Aorta (tissue), 5 donors: ENCODE measurements at regions not wholly inside any gene's neighbourhood (a gene's known extent, or its start where the extent isn't known, plus 50 kb on each side); places are given as distances from the start of the nearest gene placed in this dataset.

ENCODE experiments used
- ATAC-seq: fragments of 200-7000 bp; cut with Tn5 transposase; one replicate; pipeline ENCODE4 v1.9.1; 2022; ENCODE audit warnings: moderate library complexity; ENCODE audit not compliant: low FRiP score
- DNase-seq, 2 donors: peaks; one replicate each; pipeline ENCODE4 v3.0.0-alpha.2; 2020
- H3K27ac ChIP-seq, 2 donors: one replicate each; pipeline ENCODE4 v1.5.1; 2013; ENCODE audit warnings: low read length in 2 of 2, mild to moderate bottlenecking in 2 of 2, moderate library complexity in 2 of 2, control low read depth in 1 of 2, inconsistent platforms in 1 of 2, low read depth in 1 of 2
- H3K27me3 ChIP-seq, 2 donors: one replicate each; pipeline ENCODE4 v1.6.1; 2013; ENCODE audit warnings: control low read depth in 1 of 2, low read length in 1 of 2, mild to moderate bottlenecking in 1 of 2, moderate library complexity in 1 of 2; ENCODE audit not compliant: insufficient read depth in 2 of 2, control insufficient read depth in 1 of 2
- H3K36me3 ChIP-seq, 2 donors: one replicate each; pipeline ENCODE4 v1.6.1; 2013; ENCODE audit warnings: control low read depth in 1 of 2, low read length in 1 of 2, mild to moderate bottlenecking in 1 of 2; ENCODE audit not compliant: insufficient read depth in 2 of 2, control insufficient read depth in 1 of 2
- H3K4me1 ChIP-seq, 2 donors: one replicate each; pipeline ENCODE4 v1.6.1; 2013; ENCODE audit warnings: low read length in 2 of 2, control low read depth in 1 of 2, mild to moderate bottlenecking in 1 of 2, moderate library complexity in 1 of 2; ENCODE audit not compliant: insufficient read depth in 2 of 2, control insufficient read depth in 1 of 2
- H3K4me3 ChIP-seq, 2 donors: one replicate each; pipeline ENCODE4 v1.5.1; 2013; ENCODE audit warnings: low read length in 2 of 2, control low read depth in 1 of 2, mild to moderate bottlenecking in 1 of 2
- H3K9me3 ChIP-seq: one replicate; pipeline ENCODE4 v1.6.1; 2013; ENCODE audit warnings: mild to moderate bottlenecking, low read length; ENCODE audit not compliant: control insufficient read depth
- WGBS, 2 donors: extraction: QIAGEN DNeasy Blood & Tissue Kit; methylation state at CpG; one replicate each; pipeline ENCODE4 v1.1.7; 2013; 5-methylcytosine and 5-hydroxymethylcytosine counted together
- intact Hi-C, 2 donors: fragments of 100-400 bp; cut with DNase I; formaldehyde crosslinking; loops; one replicate each; pipeline versions ENCODE4 v1.14.2 to v1.15.0; 2022
- donor health status: healthy with polysubstance abuse.
- donor health status: Bipolar disorder and iron deficiency.
- donor health status: DM: no; HTN: no; CAD: no.
- donor health status: DM: no; HTN: no; CAD: no.
- donor health status: DM: yes; HTN: yes; CAD: no.

DNA sequence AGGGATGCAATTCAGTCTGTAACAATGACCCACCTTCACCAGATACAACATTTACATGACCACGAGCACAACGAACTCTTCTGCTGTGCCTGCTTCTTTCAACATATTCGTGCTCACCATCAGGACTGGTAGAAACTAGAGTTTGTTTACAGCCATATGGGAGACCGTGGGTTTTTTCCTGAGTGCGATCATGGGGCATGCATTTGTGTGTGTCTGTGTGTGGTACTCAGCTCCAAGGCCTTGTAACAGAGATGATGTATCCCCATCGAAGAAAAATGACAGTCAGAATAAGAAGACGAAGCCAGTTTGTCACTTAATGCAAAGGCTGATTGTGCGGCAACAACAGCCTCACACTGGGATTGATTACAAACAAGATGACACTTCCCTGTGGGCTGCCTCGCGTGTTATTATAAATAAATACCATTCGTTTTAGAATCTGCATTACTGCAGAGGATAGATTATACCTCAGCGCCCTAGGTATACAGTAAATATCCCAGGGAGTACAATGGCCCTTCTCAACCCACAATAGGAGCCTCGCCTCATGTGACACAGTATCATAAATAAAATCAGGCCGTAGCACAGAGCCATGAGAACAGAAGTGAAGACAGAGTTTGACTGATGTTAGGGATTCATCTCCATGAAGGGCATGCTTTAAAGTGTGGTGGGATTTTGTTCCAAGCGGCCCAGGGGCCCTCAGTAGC lies 97.3 kb upstream of the NOCT start:
- Histone ChIP-seq H3K27me3 (peaks cover 0 to 1% of the 10 kb centered on the region in 2 donors), H3K4me1 (no peaks in the 10 kb centered on the region), H3K36me3 (no peaks in the 10 kb centered on the region), H3K4me3 (no peak overlapping the region), H3K9me3 (no peaks in the 10 kb centered on the region), H3K27ac (no peak overlapping the region)
- no peak for DNase-seq
- 88 to 90% methylated on average over 15 of the region's 15 CpGs for whole genome bisulfite sequencing, 2 donors
- intact Hi-C loops = no loop called here
- ATAC-seq = no peak

DNA sequence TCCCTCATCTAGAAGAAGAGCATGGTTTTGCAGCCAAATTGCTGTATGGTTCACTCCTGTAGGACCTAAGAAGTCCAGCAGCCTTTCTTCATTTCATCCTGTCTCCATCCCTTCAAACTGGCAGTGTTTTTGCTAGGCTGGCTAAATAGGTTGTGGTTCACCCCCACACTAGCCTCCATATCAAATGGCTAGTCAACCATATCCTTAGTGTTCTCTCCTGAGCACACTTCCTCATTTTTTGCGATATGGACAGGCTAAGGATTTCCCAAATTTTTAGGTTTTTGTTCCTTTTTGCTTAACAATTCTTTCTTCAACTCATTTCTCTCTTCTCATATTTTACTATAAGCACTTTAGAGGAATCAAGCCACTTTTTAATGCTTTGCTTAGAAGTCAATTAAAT lies 98.8 kb upstream of the NOCT start:
- no peak for ATAC-seq
- 94 to 100% methylated on average over 1 of the region's 1 CpG for WGBS, 2 donors
- H3K9me3 ChIP-seq = no peaks in the 10 kb centered on the region
- H3K4me1 ChIP-seq = no peaks in the 10 kb centered on the region
- H3K27me3 ChIP-seq = peaks cover 0 to 1% of the 10 kb centered on the region in 2 donors
- no peak overlapping the region for H3K4me3 ChIP-seq
- intact Hi-C loops = no loop called here
- H3K36me3 ChIP-seq = no peaks in the 10 kb centered on the region
- H3K27ac ChIP-seq = no peak overlapping the region
- DNase-seq = no peak

DNA sequence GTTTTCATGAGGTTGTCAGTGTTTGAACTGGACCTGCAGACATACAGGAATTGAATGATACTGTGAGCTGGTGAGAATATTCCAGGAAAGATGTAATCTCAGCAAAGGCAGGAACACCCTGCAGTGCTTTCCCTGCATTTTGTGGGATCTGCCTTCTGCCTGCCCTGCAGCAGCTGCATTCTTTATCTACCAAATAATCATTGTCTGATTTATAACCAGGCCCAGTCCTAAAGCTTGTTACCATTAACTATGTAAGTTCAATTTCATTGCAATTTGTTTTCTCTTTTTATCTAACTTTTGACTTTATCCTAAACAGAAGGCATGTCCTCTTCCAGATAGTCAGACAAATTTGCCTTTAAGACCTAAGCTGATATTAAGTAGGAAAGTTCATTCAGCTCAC lies 99.8 kb upstream of the NOCT start:
- no peak for ATAC-seq
- H3K4me3 ChIP-seq = no peak overlapping the region
- peaks cover 0 to 1% of the 10 kb centered on the region in 2 donors for H3K27me3 ChIP-seq
- no peaks in the 10 kb centered on the region for H3K36me3 ChIP-seq
- no peaks in the 10 kb centered on the region for H3K4me1 ChIP-seq
- H3K9me3 ChIP-seq = no peaks in the 10 kb centered on the region
- intact Hi-C loops = no loop called here
- H3K27ac ChIP-seq = no peak overlapping the region
- no peak for DNase-seq

DNA sequence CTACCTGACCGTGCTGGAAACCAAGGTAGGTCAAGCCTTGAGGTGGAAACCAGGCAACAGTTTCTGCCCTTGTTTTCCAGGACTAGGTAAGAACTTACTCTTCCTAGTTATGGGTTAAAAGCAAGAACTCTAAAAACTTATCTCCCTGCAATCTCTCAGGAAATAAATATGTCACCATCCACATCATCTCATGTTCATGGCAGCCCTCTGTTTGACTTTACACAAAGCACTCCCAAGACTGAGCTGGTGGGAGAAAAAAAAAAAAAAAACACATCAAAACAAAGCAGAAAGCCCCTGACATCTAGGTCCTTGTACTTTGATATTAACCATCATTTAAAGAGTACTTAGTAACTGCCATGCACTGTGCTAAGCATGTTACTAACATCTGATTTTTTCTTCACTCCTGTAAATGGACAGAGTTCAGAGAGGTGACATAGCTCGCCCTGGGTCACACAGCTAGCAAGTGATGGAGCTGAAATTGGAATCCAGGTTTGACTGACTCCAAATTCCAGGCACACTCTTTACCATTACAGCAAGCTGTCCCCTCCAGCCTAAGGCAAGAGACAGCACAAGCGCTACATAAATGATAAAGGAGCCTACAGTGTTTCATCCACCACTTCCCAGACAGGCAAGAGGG lies 102.8 kb upstream of the NOCT start:
- Histone ChIP-seq H3K27ac (no peak overlapping the region), H3K4me1 (no peaks in the 10 kb centered on the region), H3K36me3 (no peaks in the 10 kb centered on the region), H3K27me3 (peaks cover 0 to 1% of the 10 kb centered on the region in 2 donors), H3K9me3 (no peaks in the 10 kb centered on the region), H3K4me3 (no peak overlapping the region)
- ATAC-seq (no peak), DNase-seq (no peak)
- intact Hi-C loops = no loop called here
- WGBS, 2 donors = 75 to 80% methylated on average over 3 of the region's 3 CpGs

DNA sequence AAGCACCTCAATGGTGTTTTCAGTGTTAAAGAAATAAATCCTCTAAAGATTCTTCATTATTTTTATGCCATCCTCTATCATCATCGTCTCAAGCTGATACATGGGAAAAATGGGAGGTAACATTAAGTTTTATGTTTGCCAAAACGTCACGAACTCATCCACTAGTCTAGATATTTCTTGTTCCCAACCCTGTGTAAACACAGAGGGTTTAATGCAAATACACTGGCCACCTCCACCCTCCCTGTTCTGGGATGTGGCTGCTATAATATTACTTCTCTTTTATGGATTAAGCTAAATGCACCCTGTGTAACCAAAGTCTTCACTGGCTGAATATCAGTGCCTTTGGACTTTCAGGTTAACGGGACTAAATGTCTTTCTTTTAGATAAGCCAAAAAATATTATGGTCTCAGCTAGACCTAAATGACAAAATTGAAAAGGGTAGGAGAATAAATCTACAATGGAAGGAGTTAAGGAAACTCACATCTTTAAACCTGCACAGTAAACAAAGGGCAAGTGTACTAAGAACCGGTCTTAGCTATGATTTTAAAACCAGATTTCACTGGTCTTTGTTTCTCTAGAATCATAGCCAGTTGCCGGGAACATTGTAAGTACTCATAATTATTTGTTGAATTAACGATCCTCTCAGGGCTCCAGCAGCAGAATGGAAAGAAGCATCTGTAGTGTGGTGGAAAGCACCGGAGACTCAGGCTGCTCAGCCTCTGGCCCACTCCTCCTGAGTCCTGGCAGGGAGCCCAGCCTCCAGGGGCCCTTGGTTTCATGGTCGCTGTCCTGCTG lies 103.5 kb upstream of the NOCT start:
- H3K27me3 ChIP-seq = peaks cover 0 to 1% of the 10 kb centered on the region in 2 donors
- WGBS, 2 donors = 49 to 57% methylated on average over 9 of the region's 9 CpGs
- no peaks in the 10 kb centered on the region for H3K36me3 ChIP-seq
- ATAC-seq = no peak
- no peak for DNase-seq
- H3K4me3 ChIP-seq = no peak overlapping the region
- H3K9me3 ChIP-seq = no peaks in the 10 kb centered on the region
- no peaks in the 10 kb centered on the region for H3K4me1 ChIP-seq
- intact Hi-C loops = no loop called here
- no peak overlapping the region for H3K27ac ChIP-seq

DNA sequence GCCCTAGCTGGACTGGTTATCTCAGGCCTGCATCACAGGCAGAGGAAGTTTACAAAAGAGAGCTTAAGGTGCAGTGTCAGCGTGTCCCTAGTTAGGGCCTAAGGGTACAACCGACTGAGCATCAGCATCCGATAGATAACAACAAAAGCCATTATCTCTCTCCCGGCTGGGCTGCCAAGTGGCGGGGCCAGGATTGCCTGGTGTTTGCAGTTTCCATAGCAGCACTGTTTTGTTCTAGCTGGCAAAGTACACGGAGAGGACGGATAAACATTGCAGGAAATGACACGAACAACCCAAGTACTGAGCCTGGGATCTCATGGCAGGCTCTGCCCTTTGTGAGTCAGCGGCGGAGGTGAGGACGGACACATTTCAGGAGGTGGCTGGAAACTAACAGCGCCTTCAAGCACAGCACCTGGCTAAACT lies 104.7 kb upstream of the NOCT start:
- WGBS, 2 donors = 11 to 14% methylated on average over 12 of the region's 12 CpGs
- H3K4me1 ChIP-seq = no peaks in the 10 kb centered on the region
- peak; percentile 73 to 83 for DNase-seq
- H3K9me3 ChIP-seq = no peaks in the 10 kb centered on the region
- H3K4me3 ChIP-seq = no peak overlapping the region
- H3K36me3 ChIP-seq = no peaks in the 10 kb centered on the region
- peaks cover 0 to 1% of the 10 kb centered on the region in 2 donors for H3K27me3 ChIP-seq
- peak; percentile 82 for ATAC-seq
- H3K27ac ChIP-seq = no peak overlapping the region
- intact Hi-C loops = no loop called here

DNA sequence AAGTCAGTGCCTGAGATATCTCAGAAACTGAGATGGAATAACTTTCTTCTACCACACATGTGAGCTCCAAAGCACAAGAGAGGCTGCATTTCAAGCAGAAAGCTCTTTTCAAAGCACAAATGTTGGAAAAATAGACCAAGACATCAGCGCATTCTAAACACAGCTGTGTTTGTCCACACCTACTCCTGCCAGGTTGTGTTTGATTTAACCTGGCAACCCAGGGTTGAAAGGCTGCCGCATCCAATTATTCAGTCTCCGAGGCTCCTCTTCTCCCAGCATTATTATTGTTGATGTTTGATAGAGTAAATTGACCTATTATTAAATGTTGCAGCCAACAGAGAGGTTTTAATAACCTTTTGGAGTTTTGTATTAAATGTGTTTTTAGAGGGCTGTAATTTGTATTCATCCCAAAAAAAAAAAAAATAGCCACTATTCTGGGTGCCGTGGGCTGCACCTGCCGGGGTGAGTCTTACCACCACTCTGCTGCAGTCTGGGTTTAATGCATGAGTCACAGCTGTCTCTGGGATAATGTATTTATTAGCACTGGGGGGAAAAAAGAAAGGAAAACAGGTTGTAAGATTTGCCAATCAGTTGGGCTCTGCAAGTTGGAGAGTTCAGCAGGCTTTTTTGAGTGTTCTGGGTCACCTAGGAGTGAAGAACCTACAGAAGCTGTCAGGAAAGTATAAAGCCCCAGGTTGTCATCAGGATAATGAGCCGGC lies 105.2 kb upstream of the NOCT start:
- ATAC-seq (peak; percentile 10), DNase-seq (no peak)
- Histone ChIP-seq H3K4me3 (no peak overlapping the region), H3K9me3 (no peaks in the 10 kb centered on the region), H3K4me1 (no peaks in the 10 kb centered on the region), H3K27ac (no peak overlapping the region), H3K36me3 (no peaks in the 10 kb centered on the region), H3K27me3 (no peaks in the 10 kb centered on the region)
- intact Hi-C loops = no loop called here
- WGBS, 2 donors = 37 to 38% methylated on average over 6 of the region's 6 CpGs

DNA sequence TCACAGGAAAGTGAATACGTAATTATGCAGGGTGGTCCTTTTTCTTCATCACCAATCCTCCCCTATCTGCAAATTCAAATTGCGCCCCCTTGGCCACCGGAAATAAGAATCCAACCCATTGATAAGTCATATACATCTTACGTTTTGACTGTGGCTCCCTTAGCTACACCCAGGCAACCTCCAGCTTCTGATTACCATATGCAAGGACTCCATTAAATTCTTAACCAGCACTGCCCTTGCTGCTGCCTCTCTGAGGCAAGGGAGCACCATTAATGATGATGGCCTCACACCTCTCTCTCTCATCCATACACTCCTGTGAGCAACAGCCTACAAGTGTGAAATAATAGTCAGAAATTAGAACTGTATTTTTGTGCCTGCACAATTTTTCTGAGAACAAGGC lies 106.0 kb upstream of the NOCT start:
- no peak overlapping the region for H3K27ac ChIP-seq
- DNase-seq (no peak), ATAC-seq (no peak)
- no peaks in the 10 kb centered on the region for H3K9me3 ChIP-seq
- H3K36me3 ChIP-seq = no peaks in the 10 kb centered on the region
- 95 to 98% methylated on average over 4 of the region's 4 CpGs for whole genome bisulfite sequencing, 2 donors
- H3K4me3 ChIP-seq = no peak overlapping the region
- no peaks in the 10 kb centered on the region for H3K27me3 ChIP-seq
- intact Hi-C loops = no loop called here
- H3K4me1 ChIP-seq = no peaks in the 10 kb centered on the region
